Limb (tissue), 2 donors: ENCODE measurements at regions not wholly inside any gene's neighbourhood (a gene's known extent, or its start where the extent isn't known, plus 50 kb on each side); places are given as distances from the start of the nearest gene placed in this dataset.

Source experiments
- DNase-seq, 2 donors: peaks; one replicate each; pipeline ENCODE4 v3.0.0-alpha.2; 2016; ENCODE audit errors: extremely low spot score in 2 of 2

GRCh38 chr12:125269276-125269675, 204.0 kb downstream of the AACS start:
- no peak for DNase-seq

- no peak for DNase-seq
Measured at GRCh38 chr12:125271892-125272291, 206.7 kb downstream of the AACS start.

- no peak for DNase-seq
Measured at GRCh38 chr12:125272383-125272933, 207.2 kb downstream of the AACS start.

GRCh38 chr12:125276567-125276966, 211.3 kb downstream of the AACS start:
- DNase-seq, result no peak

GRCh38 chr12:125280482-125281377, 215.5 kb downstream of the AACS start:
- no peak for DNase-seq

GRCh38 chr12:125282921-125283320, 217.7 kb downstream of the AACS start:
- no peak for DNase-seq

GRCh38 chr12:125283521-125283920, 218.3 kb downstream of the AACS start:
- no peak for DNase-seq

- no peak for DNase-seq
Measured at GRCh38 chr12:125284087-125284486, 218.9 kb downstream of the AACS start.

GRCh38 chr12:125284945-125285685, 219.9 kb downstream of the AACS start:
- DNase-seq, result no peak

- DNase-seq, result no peak
Measured at GRCh38 chr12:125286005-125286727, 220.9 kb downstream of the AACS start.

- DNase-seq, result no peak
Measured at GRCh38 chr12:125287155-125287847, 222.1 kb downstream of the AACS start.

- DNase-seq, result no peak
Measured at GRCh38 chr12:125288931-125289928, 224.0 kb downstream of the AACS start.

GRCh38 chr12:125289970-125290369, 224.7 kb downstream of the AACS start:
- DNase-seq, result no peak

- DNase-seq, result no peak
Measured at GRCh38 chr12:125292700-125293099, 227.5 kb downstream of the AACS start.

GRCh38 chr12:125295550-125295949, 230.3 kb downstream of the AACS start:
- DNase-seq, result no peak

GRCh38 chr12:125296701-125297100, 231.5 kb downstream of the AACS start:
- DNase-seq, result no peak

GRCh38 chr12:125299840-125300239, 234.6 kb downstream of the AACS start:
- no peak for DNase-seq

- DNase-seq, result no peak
Measured at GRCh38 chr12:125300249-125300648, 235.0 kb downstream of the AACS start.

GRCh38 chr12:125303337-125303736, 238.1 kb downstream of the AACS start:
- no peak for DNase-seq

GRCh38 chr12:125304029-125304428, 238.8 kb downstream of the AACS start:
- DNase-seq, result no peak
